Tibial nerve (tissue), 4 donors: ENCODE measurements at regions not wholly inside any gene's neighbourhood (a gene's known extent, or its start where the extent isn't known, plus 50 kb on each side); places are given as distances from the start of the nearest gene placed in this dataset.

Source experiments
- DNase-seq, 2 donors: peaks; one replicate each; pipeline ENCODE4 v3.0.0-alpha.2; 2019; ENCODE audit warnings: low spot score in 2 of 2
- H3K27ac ChIP-seq, 4 donors: fragments of 200-600 bp; sonication (generic) in 3 of 4; one replicate each; pipeline ENCODE4 v1.5.1; 2017 to 2019; ENCODE audit warnings: mild to moderate bottlenecking in 1 of 4
- H3K27me3 ChIP-seq, 2 donors: fragments of 200-600 bp; sonication (generic) in 1 of 2; one replicate each; pipeline versions ENCODE4 v1.5.1 to v1.6.0; 2017 to 2019
- H3K36me3 ChIP-seq, 3 donors: fragments of 200-600 bp; sonication (generic); one replicate each; pipeline ENCODE4 v1.5.1; 2018 to 2019
- H3K4me1 ChIP-seq, 4 donors: fragments of 200-600 bp; sonication (generic) in 3 of 4; one replicate each; pipeline ENCODE4 v1.5.1; 2017 to 2019
- H3K4me3 ChIP-seq, 4 donors: fragments of 200-600 bp; sonication (generic) in 3 of 4; one replicate each; pipeline ENCODE4 v1.5.1; 2017 to 2019; ENCODE audit warnings: mild to moderate bottlenecking in 1 of 4, moderate library complexity in 1 of 4
- H3K9me3 ChIP-seq, 4 donors: fragments of 200-600 bp; sonication (generic) in 3 of 4; one replicate each; pipeline ENCODE4 v1.5.1; 2017 to 2019
- CTCF ChIP-seq, 5 experiments: fragments of 200-600 bp in 3 of 5; fragments of 450-650 bp in 2 of 5; sonication (generic) in 3 of 5; IDR thresholded peaks; one replicate each; pipeline ENCODE4 v1.5.1; 2016 to 2019; ENCODE audit warnings: antibody characterized with exemption in 5 of 5, mild to moderate bottlenecking in 3 of 5, moderate library complexity in 2 of 5
- EP300 ChIP-seq, 2 donors: sonication (generic); formaldehyde crosslinking; IDR thresholded peaks; one replicate each; pipeline ENCODE4 v1.6.1; 2017; ENCODE audit warnings: antibody characterized with exemption in 2 of 2, mild to moderate bottlenecking in 1 of 2
- POLR2A ChIP-seq, 2 donors: fragments of 450-650 bp; IDR thresholded peaks; one replicate each; pipeline ENCODE4 v1.6.1; 2017; ENCODE audit warnings: antibody characterized with exemption in 2 of 2, mild to moderate bottlenecking in 2 of 2, moderate library complexity in 2 of 2
- WGBS, 2 donors: methylation state at CpG; one replicate each; pipeline ENCODE4 v1.1.5; 2018; 5-methylcytosine and 5-hydroxymethylcytosine counted together

DNA sequence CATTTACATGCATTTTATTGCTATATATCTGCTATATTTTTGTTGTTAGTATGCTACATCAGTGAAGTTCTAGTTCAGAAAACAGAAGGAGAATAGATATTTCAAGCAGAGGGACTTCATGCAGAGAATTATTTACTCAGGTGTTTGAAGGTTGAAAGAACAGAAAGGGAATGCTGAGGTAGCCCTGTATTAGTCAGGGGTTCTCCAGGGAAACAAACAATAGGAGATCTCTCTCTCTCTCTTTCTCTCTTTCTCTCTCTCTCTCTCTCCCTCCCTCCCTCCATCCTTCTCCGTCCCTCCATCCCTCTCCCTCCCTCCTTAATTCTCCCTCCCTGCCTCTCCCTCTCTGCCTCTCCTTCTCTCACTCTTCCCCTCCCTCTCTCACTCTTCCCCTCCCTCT lies 114.3 kb upstream of the TDRD3 start:
- WGBS, 2 donors, result 39 to 61% methylated on average over 1 of the region's 1 CpG
- H3K27me3 ChIP-seq, result no peaks in the 10 kb centered on the region
- H3K36me3 ChIP-seq, result no peaks in the 10 kb centered on the region
- H3K9me3 ChIP-seq, result no peaks in the 10 kb centered on the region
- H3K4me3 ChIP-seq, result no peak overlapping the region
- TF ChIP-seq POLR2A (IDR thresholded peaks at IDR 0.05) (no peak), EP300 (IDR thresholded peaks at IDR 0.05) (no peak), CTCF (IDR thresholded peaks at IDR 0.05) (no peak)
- no peak for DNase-seq
- H3K27ac ChIP-seq, result no peak overlapping the region
- no peaks in the 10 kb centered on the region for H3K4me1 ChIP-seq

DNA sequence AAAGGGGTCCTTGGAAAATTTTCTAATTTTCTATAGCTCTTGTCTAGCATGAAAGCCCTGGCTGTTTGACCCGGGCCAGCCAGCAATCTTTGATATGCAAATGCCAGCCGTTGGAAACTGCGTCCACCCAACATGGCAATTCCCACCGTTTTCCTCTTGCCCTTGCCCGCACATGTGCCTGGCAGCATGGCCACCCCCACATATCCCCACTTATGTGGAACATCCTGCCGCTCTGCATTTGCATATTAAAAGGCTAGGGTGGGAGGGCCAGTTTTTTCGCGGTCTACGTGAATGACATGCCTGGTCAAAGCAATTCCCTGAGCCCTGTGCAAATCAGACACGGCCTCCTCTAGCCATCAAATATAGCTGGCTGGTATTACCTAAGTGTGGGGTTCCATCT lies 110.3 kb upstream of the TDRD3 start:
- no peaks in the 10 kb centered on the region for H3K36me3 ChIP-seq
- H3K9me3 ChIP-seq, result no peaks in the 10 kb centered on the region
- TF ChIP-seq CTCF (IDR thresholded peaks at IDR 0.05), result no peak
- TF ChIP-seq POLR2A (IDR thresholded peaks at IDR 0.05), result no peak
- TF ChIP-seq EP300 (IDR thresholded peaks at IDR 0.05), result no peak
- no peak overlapping the region for H3K27ac ChIP-seq
- no peak for DNase-seq
- H3K4me3 ChIP-seq, result no peak overlapping the region
- H3K27me3 ChIP-seq, result no peaks in the 10 kb centered on the region
- whole genome bisulfite sequencing, 2 donors, result 90 to 91% methylated on average over 10 of the region's 10 CpGs
- H3K4me1 ChIP-seq, result no peaks in the 10 kb centered on the region

- no peaks in the 10 kb centered on the region for H3K36me3 ChIP-seq
- H3K4me3 ChIP-seq, result no peak overlapping the region
- 85 to 91% methylated on average over 6 of the region's 6 CpGs for WGBS, 2 donors
- DNase-seq, result no peak
- H3K27ac ChIP-seq, result no peak overlapping the region
- H3K27me3 ChIP-seq, result no peaks in the 10 kb centered on the region
- TF ChIP-seq CTCF (IDR thresholded peaks at IDR 0.05) (no peak), EP300 (IDR thresholded peaks at IDR 0.05) (no peak), POLR2A (IDR thresholded peaks at IDR 0.05) (no peak)
- no peaks in the 10 kb centered on the region for H3K9me3 ChIP-seq
- no peaks in the 10 kb centered on the region for H3K4me1 ChIP-seq
Measured at GRCh38 chr13:60288569-60288968, 108.5 kb upstream of the TDRD3 start.

DNA sequence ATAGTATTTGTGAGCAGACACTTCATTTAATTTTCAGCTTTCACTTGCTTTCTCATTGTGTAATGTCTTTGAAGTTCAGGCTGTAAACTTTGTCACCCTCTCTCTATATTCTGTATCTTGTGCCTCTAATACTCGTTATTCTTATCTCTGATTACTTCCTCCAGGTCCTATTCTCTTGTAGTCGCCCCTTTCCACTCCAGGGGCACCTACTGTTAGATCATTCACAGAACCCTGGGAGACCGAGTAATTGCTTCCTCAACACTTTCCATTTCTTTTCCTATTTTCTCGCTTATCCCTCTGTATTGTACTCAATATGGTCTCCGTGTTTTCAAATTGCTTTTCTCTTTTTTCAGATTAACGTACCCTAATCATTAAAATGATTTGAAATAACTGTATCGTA lies 93.9 kb upstream of the TDRD3 start:
- no peak overlapping the region for H3K27ac ChIP-seq
- no peak for DNase-seq
- H3K4me3 ChIP-seq, result no peak overlapping the region
- no peaks in the 10 kb centered on the region for H3K36me3 ChIP-seq
- no peaks in the 10 kb centered on the region for H3K27me3 ChIP-seq
- H3K4me1 ChIP-seq, result no peaks in the 10 kb centered on the region
- no peaks in the 10 kb centered on the region for H3K9me3 ChIP-seq
- WGBS, 2 donors, result 53 to 59% methylated on average over 7 of the region's 7 CpGs
- no peak for TF ChIP-seq EP300 (IDR thresholded peaks at IDR 0.05)

- H3K36me3 ChIP-seq, result no peaks in the 10 kb centered on the region
- no peaks in the 10 kb centered on the region for H3K9me3 ChIP-seq
- H3K4me3 ChIP-seq, result no peak overlapping the region
- TF ChIP-seq POLR2A (IDR thresholded peaks at IDR 0.05) (no peak), CTCF (IDR thresholded peaks at IDR 0.05) (no peak)
- DNase-seq, result no peak
- no peak overlapping the region for H3K27ac ChIP-seq
- H3K4me1 ChIP-seq, result no peaks in the 10 kb centered on the region
- H3K27me3 ChIP-seq, result no peaks in the 10 kb centered on the region
- 68 to 69% methylated on average over 4 of the region's 4 CpGs for WGBS, 2 donors
Measured at GRCh38 chr13:60311527-60311926, 85.5 kb upstream of the TDRD3 start.

DNA sequence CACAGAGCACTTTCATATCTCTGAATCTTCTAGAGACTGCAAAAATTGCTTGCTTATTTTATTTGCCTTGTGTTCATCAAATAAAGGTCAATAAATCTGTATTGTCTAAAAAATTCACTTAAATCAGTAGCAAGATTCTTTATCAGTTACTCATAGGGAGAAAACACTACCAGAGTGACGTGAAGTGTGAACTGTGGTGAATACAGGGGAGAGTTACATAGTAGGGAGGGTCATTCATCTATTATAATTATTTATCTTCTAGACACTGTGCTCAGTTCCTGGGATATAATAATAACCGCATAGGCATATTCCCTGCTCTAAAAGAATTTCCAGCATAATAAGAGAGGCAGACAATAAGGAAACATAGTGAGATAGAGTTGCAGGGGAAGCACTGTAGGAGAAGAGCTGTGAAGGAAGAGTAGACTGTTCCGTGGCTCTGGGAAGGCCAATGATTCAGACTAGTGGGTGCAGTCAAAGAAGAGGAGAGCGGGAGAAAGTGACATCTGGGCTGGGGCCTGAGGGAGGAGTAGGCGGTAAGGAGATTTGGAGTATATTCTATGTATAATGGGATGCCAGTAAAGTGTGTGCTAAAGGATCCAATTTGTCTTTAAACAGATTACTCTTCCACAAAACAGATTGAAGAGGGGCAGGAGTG lies 84.0 kb upstream of the TDRD3 start:
- no peaks in the 10 kb centered on the region for H3K9me3 ChIP-seq
- WGBS, 2 donors, result 72 to 74% methylated on average over 5 of the region's 5 CpGs
- DNase-seq, result no peak
- no peaks in the 10 kb centered on the region for H3K36me3 ChIP-seq
- TF ChIP-seq EP300 (IDR thresholded peaks at IDR 0.05), result no peak
- no peak for TF ChIP-seq CTCF (IDR thresholded peaks at IDR 0.05)
- TF ChIP-seq POLR2A (IDR thresholded peaks at IDR 0.05), result no peak
- no peaks in the 10 kb centered on the region for H3K4me1 ChIP-seq
- no peaks in the 10 kb centered on the region for H3K27me3 ChIP-seq
- no peak overlapping the region for H3K4me3 ChIP-seq
- H3K27ac ChIP-seq, result no peak overlapping the region
